ENCODE measurements at regions not wholly inside any gene's neighbourhood (a gene's known extent, or its start where the extent isn't known, plus 50 kb on each side); places are given as distances from the start of the nearest gene placed in this dataset.

- DNase-seq (ENCODE audit: low spot score), result no peak
- H3K27ac ChIP-seq (ENCODE audit: low read depth in 1 of 2, low read length in 2 of 2), result no peak overlapping the region
- no peaks in the 10 kb centered on the region for H3K36me3 ChIP-seq (ENCODE audit: control insufficient read depth in 4 of 4, insufficient read depth in 3 of 4, low read depth in 1 of 4, low read length in 3 of 4)
- H3K27me3 ChIP-seq (ENCODE audit: control insufficient read depth in 4 of 4, insufficient read depth in 4 of 4, low read length in 3 of 4), result no peaks in the 10 kb centered on the region
- TF ChIP-seq RAD21 (IDR thresholded peaks at IDR 0.05) (no peak), ZBTB33 (IDR thresholded peaks at IDR 0.05) (no peak), HNF4G (IDR thresholded peaks at IDR 0.05) (no peak), REST (IDR thresholded peaks at IDR 0.05) (no peak), NR2F2 (IDR thresholded peaks at IDR 0.05) (no peak)
- WGBS, result 78% methylated on average over 2 of the region's 2 CpGs
- peaks cover 0 to 6% (median 1%) of the 10 kb centered on the region in 4 donors for H3K9me3 ChIP-seq (ENCODE audit: control insufficient read depth in 4 of 4, low read length in 3 of 4)
- H3K9ac ChIP-seq (ENCODE audit: low read depth in 1 of 2, low read length in 2 of 2), result no peak overlapping the region
- no peaks in the 10 kb centered on the region for H3K4me1 ChIP-seq (ENCODE audit: control insufficient read depth in 4 of 4, insufficient read depth in 4 of 4, low read length in 3 of 4)
- no peak overlapping the region for H3K4me3 ChIP-seq (ENCODE audit: low read depth in 1 of 3, low read length in 3 of 3)
Observed at GRCh38 chr3:144839991-144840390, 868.4 kb downstream of the DIPK2A start.

- H3K9me3 ChIP-seq (ENCODE audit: control insufficient read depth in 4 of 4, low read length in 3 of 4), result peaks cover 0 to 6% (median 1%) of the 10 kb centered on the region in 4 donors
- no peak overlapping the region for H3K4me3 ChIP-seq (ENCODE audit: low read depth in 1 of 3, low read length in 3 of 3)
- H3K9ac ChIP-seq (ENCODE audit: low read depth in 1 of 2, low read length in 2 of 2), result no peak overlapping the region
- H3K27me3 ChIP-seq (ENCODE audit: control insufficient read depth in 4 of 4, insufficient read depth in 4 of 4, low read length in 3 of 4), result no peaks in the 10 kb centered on the region
- H3K36me3 ChIP-seq (ENCODE audit: control insufficient read depth in 4 of 4, insufficient read depth in 3 of 4, low read depth in 1 of 4, low read length in 3 of 4), result no peaks in the 10 kb centered on the region
- TF ChIP-seq ZBTB33 (IDR thresholded peaks at IDR 0.05), result no peak
- no peak for TF ChIP-seq SP1 (IDR thresholded peaks at IDR 0.05)
- no peak for TF ChIP-seq FOXA1 (IDR thresholded peaks at IDR 0.05)
- no peak for TF ChIP-seq YY1 (IDR thresholded peaks at IDR 0.05)
- no peak for TF ChIP-seq NR2F2 (IDR thresholded peaks at IDR 0.05)
- no peak for TF ChIP-seq REST (IDR thresholded peaks at IDR 0.05)
- TF ChIP-seq GABPA (IDR thresholded peaks at IDR 0.05 in 1 of 2, conservative IDR thresholded peaks at IDR 0.05 in 1 of 2), result no peak
- no peak for TF ChIP-seq RXRA (IDR thresholded peaks at IDR 0.05)
- TF ChIP-seq MAX (IDR thresholded peaks at IDR 0.05), result no peak
- WGBS, result 38% methylated on average over 1 of the region's 1 CpG
- no peak overlapping the region for H3K27ac ChIP-seq (ENCODE audit: low read depth in 1 of 2, low read length in 2 of 2)
- DNase-seq (ENCODE audit: low spot score), result no peak
- no peaks in the 10 kb centered on the region for H3K4me1 ChIP-seq (ENCODE audit: control insufficient read depth in 4 of 4, insufficient read depth in 4 of 4, low read length in 3 of 4)
Observed at GRCh38 chr3:144840866-144841265, 869.2 kb downstream of the DIPK2A start.
